CD14-positive monocyte (primary cell): ENCODE measurements at regions not wholly inside any gene's neighbourhood (a gene's known extent, or its start where the extent isn't known, plus 50 kb on each side); places are given as distances from the start of the nearest gene placed in this dataset.

ENCODE experiments used
- DNase-seq, 3 donors: peaks; one replicate each; pipeline ENCODE4 v3.0.0-alpha.2; 2011 to 2022
- H2AFZ ChIP-seq: 2 replicates; pipeline ENCODE4 v1.6.0; 2012; ENCODE audit warnings: mild to moderate bottlenecking, low read depth, low read length, inconsistent platforms; ENCODE audit not compliant: insufficient read depth, poor library complexity, severe bottlenecking
- H3K27ac ChIP-seq, 2 donors: 1 replicate in 1 of 2; 2 replicates in 1 of 2; pipeline ENCODE4 v1.5.1; 2012 to 2013; ENCODE audit warnings: low read length in 2 of 2, control low read depth in 1 of 2, inconsistent platforms in 1 of 2, low read depth in 1 of 2, mild to moderate bottlenecking in 1 of 2
- H3K27me3 ChIP-seq, 2 donors: one replicate each; pipeline versions ENCODE4 v1.6.0 to v1.6.1; 2011 to 2013; ENCODE audit warnings: low read length in 2 of 2; ENCODE audit not compliant: control insufficient read depth in 2 of 2, insufficient read depth in 2 of 2
- H3K36me3 ChIP-seq, 2 donors: replicated peaks in 1 of 2; 1 replicate in 1 of 2; 2 replicates in 1 of 2; pipeline versions ENCODE4 v1.5.1 to v1.6.1; 2012 to 2013; ENCODE audit warnings: low read length in 2 of 2, control low read depth in 1 of 2, inconsistent platforms in 1 of 2, mild to moderate bottlenecking in 1 of 2; ENCODE audit not compliant: insufficient read depth in 2 of 2, control insufficient read depth in 1 of 2
- H3K4me1 ChIP-seq, 2 donors: 1 replicate in 1 of 2; 2 replicates in 1 of 2; pipeline versions ENCODE4 v1.5.1 to v1.6.1; 2012 to 2013; ENCODE audit warnings: low read length in 2 of 2, control low read depth in 1 of 2, inconsistent platforms in 1 of 2, mild to moderate bottlenecking in 1 of 2, moderate library complexity in 1 of 2; ENCODE audit not compliant: insufficient read depth in 2 of 2, control insufficient read depth in 1 of 2
- H3K4me2 ChIP-seq: replicated peaks from 2 replicates; pipeline ENCODE3; 2012; ENCODE audit warnings: low read length, moderate library complexity, mild to moderate bottlenecking; ENCODE audit not compliant: poor library complexity, severe bottlenecking; ENCODE audit errors: extremely low read depth
- H3K4me3 ChIP-seq, 3 experiments: fragments of 200-600 bp in 1 of 3; sonication (generic) in 1 of 3; replicated peaks in 1 of 3; 1 replicate in 2 of 3; 2 replicates in 1 of 3; pipeline ENCODE4 v1.5.1; 2011 to 2013; ENCODE audit warnings: low read length in 3 of 3, mild to moderate bottlenecking in 3 of 3, control low read depth in 2 of 3, low read depth in 2 of 3, inconsistent platforms in 1 of 3, moderate library complexity in 1 of 3
- H3K79me2 ChIP-seq: 2 replicates; pipeline ENCODE4 v1.6.0; 2012; ENCODE audit warnings: mild to moderate bottlenecking, control low read depth, inconsistent platforms, low read length, moderate library complexity; ENCODE audit not compliant: insufficient read depth
- H3K9ac ChIP-seq: 2 replicates; pipeline ENCODE4 v1.6.0; 2017; ENCODE audit warnings: low read length, mild to moderate bottlenecking; ENCODE audit not compliant: insufficient read depth, poor library complexity, severe bottlenecking
- H3K9me3 ChIP-seq, 2 donors: replicated peaks in 1 of 2; 1 replicate in 1 of 2; 2 replicates in 1 of 2; pipeline versions ENCODE4 v1.5.1 to v1.6.1; 2012 to 2013; ENCODE audit warnings: low read length in 2 of 2, control low read depth in 1 of 2; ENCODE audit not compliant: control insufficient read depth in 1 of 2, insufficient read depth in 1 of 2
- H4K20me1 ChIP-seq: 2 replicates; pipeline ENCODE4 v1.6.0; 2012; ENCODE audit warnings: mild to moderate bottlenecking, low read length, control low read depth, moderate library complexity; ENCODE audit not compliant: insufficient read depth
- H3K27ac Mint-ChIP-seq, 7 donors: one replicate each; pipeline ENCODE4 v1.8.0; 2020; ENCODE audit warnings: mild to moderate bottlenecking in 7 of 7, mixed read lengths in 7 of 7, moderate library complexity in 6 of 7, inconsistent platforms in 2 of 7
- H3K27me3 Mint-ChIP-seq, 3 donors: one replicate each; pipeline ENCODE4 v1.8.0; 2021 to 2022; ENCODE audit warnings: low read depth in 3 of 3, mild to moderate bottlenecking in 3 of 3, mixed read lengths in 3 of 3, moderate library complexity in 3 of 3, inconsistent platforms in 1 of 3
- H3K36me3 Mint-ChIP-seq, 2 donors: one replicate each; pipeline ENCODE4 v1.8.0; 2020; ENCODE audit warnings: mixed read lengths in 2 of 2, inconsistent platforms in 1 of 2, mild to moderate bottlenecking in 1 of 2
- H3K4me1 Mint-ChIP-seq: one replicate; pipeline ENCODE4 v1.8.0; 2020; ENCODE audit warnings: mild to moderate bottlenecking, mixed read lengths
- H3K4me3 Mint-ChIP-seq, 2 donors: one replicate each; pipeline ENCODE4 v1.8.0; 2020; ENCODE audit warnings: mild to moderate bottlenecking in 2 of 2, mixed read lengths in 2 of 2, moderate library complexity in 1 of 2
- H3K9me3 Mint-ChIP-seq, 7 donors: one replicate each; pipeline ENCODE4 v1.8.0; 2020 to 2022; ENCODE audit warnings: mixed read lengths in 7 of 7, mild to moderate bottlenecking in 6 of 7, moderate library complexity in 6 of 7, inconsistent platforms in 2 of 7
- CTCF ChIP-seq: fragments of 200-600 bp; IDR thresholded peaks from one replicate; pipeline ENCODE4 v1.8.0; 2022; ENCODE audit warnings: antibody characterized with exemption, mild to moderate bottlenecking
- WGBS: methylation state at CpG from one replicate; pipeline ENCODE4 v1.1.5; 2013; ENCODE audit warnings: missing lambda C conversion rate; ENCODE audit not compliant: insufficient coverage; 5-methylcytosine and 5-hydroxymethylcytosine counted together
- intact Hi-C, 2 donors: fragments of 100-400 bp; cut with micrococcal nuclease; formaldehyde crosslinking; loops; one replicate each; pipeline versions ENCODE4 v1.15.0 to v1.15.1; 2023

GRCh38 chr9:110040788-110041187 is 167.2 kb downstream of the C9orf152 start:
- Histone ChIP-seq H2AFZ (no peak overlapping the region), H3K79me2 (no peaks in the 10 kb centered on the region), H3K9ac (no peak overlapping the region), H3K27ac (no peak overlapping the region), H3K36me3 (no peaks in the 10 kb centered on the region), H3K4me1 (no peaks in the 10 kb centered on the region), H3K9me3 (no peaks in the 10 kb centered on the region), H4K20me1 (no peaks in the 10 kb centered on the region), H3K4me3 (no peak overlapping the region), H3K27me3 (no peaks in the 10 kb centered on the region), H3K4me2 (no peak overlapping the region)
- intact Hi-C loops = no loop called here
- H3K4me1 Mint-ChIP-seq = peaks cover 6% of the 10 kb centered on the region
- H3K9me3 Mint-ChIP-seq = peaks cover 0 to 5% (median 0%) of the 10 kb centered on the region in 7 donors
- peaks cover 3 to 7% (median 5%) of the 10 kb centered on the region in 3 donors for H3K27me3 Mint-ChIP-seq
- H3K27ac Mint-ChIP-seq = no peak overlapping the region
- H3K4me3 Mint-ChIP-seq = no peak overlapping the region
- no peaks in the 10 kb centered on the region for H3K36me3 Mint-ChIP-seq
- no peak for DNase-seq
- TF ChIP-seq CTCF = no peak

- Histone ChIP-seq H4K20me1 (no peaks in the 10 kb centered on the region), H3K4me3 (no peak overlapping the region), H3K27ac (no peak overlapping the region), H3K4me2 (no peak overlapping the region), H3K79me2 (no peaks in the 10 kb centered on the region), H3K36me3 (no peaks in the 10 kb centered on the region), H3K9me3 (no peaks in the 10 kb centered on the region), H3K4me1 (no peaks in the 10 kb centered on the region), H2AFZ (no peak overlapping the region), H3K9ac (no peak overlapping the region), H3K27me3 (no peaks in the 10 kb centered on the region)
- H3K4me3 Mint-ChIP-seq = no peak overlapping the region
- 58% methylated on average over 4 of the region's 5 CpGs for WGBS
- H3K9me3 Mint-ChIP-seq = peaks cover 0 to 5% (median 0%) of the 10 kb centered on the region in 7 donors
- no peak for TF ChIP-seq CTCF
- peaks cover 6% of the 10 kb centered on the region for H3K4me1 Mint-ChIP-seq
- DNase-seq = no peak
- no peak overlapping the region for H3K27ac Mint-ChIP-seq
- H3K27me3 Mint-ChIP-seq = peaks cover 3 to 7% (median 5%) of the 10 kb centered on the region in 3 donors
- intact Hi-C loops = no loop called here
- H3K36me3 Mint-ChIP-seq = no peaks in the 10 kb centered on the region
Measured at GRCh38 chr9:110041452-110041851, 166.5 kb downstream of the C9orf152 start.
